ENCODE measurements at regions not wholly inside any gene's neighbourhood (a gene's known extent, or its start where the extent isn't known, plus 50 kb on each side); places are given as distances from the start of the nearest gene placed in this dataset.
"Not testable (repeated sequence)": the region's sequence is repeated elsewhere in the genome, so short reads cannot be mapped to it uniquely, and the experiment has no call there.

DNA sequence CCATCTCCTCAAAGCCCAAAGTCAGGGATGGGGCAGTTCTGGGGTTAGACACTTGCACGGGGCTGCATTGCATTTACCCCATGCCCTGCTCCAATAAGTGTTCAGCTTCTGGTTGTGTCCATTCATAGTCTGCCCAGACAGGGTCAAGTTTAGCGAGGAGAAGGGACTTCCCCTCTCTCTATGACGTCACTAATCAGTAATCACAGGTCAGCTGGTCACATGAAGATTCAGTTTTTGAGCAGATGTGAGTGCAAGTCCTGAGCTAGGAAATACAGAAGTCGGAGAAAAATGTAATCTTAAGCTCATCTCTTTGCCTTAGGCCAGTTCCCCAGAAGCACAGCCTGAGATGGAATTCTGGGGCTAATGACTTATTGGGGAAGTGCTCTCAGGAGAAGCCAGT, 310.1 kb downstream of the TSHZ3 start:
- no peaks in the 10 kb centered on the region for H3K4me1 ChIP-seq (ENCODE audit: insufficient read depth, low read length)
- no peaks in the 10 kb centered on the region for H3K36me3 ChIP-seq (ENCODE audit: insufficient read depth, low read length)
- H3K9ac ChIP-seq (ENCODE audit: low read depth, low read length): no peak overlapping the region
- H3K9me3 ChIP-seq (ENCODE audit: control insufficient read depth, insufficient read depth, low read length): no peaks in the 10 kb centered on the region

DNA sequence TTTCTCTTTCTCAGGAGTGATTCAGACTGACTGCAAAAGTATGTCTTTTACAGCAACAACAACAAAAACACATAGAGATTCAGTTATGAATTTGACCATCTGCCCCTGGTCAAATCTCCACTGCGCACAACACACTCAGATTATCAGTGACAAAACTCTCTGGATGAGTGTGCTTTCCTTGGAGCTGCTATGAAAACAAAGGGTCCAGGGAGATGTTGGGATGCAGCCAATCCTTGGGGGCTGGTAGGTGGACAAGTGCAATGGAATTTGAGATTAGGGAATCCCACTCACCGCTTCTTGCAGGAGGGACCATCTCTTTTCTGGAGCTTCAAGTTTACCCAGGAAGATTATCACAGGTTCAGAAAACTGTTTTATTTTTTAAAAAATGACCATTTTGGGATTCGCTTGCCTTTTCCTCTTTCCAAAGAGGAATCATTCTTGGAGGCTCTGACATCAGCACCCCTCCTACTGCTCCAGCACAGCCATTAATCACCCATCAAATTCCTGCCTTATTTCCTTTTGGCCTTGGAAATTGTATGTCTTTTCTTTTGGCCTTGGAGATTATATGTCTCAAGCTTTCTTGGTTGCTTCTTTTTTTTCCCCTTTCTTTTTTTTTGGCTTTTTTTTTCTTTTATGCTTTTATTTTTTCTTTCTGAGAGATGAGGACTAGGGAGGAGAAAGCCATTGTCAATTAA, 311.8 kb downstream of the TSHZ3 start:
- Histone ChIP-seq H3K9ac (ENCODE audit: low read depth, low read length) (no peak overlapping the region), H3K36me3 (ENCODE audit: insufficient read depth, low read length) (no peaks in the 10 kb centered on the region), H3K9me3 (ENCODE audit: control insufficient read depth, insufficient read depth, low read length) (no peaks in the 10 kb centered on the region), H3K4me1 (ENCODE audit: insufficient read depth, low read length) (no peaks in the 10 kb centered on the region)

DNA sequence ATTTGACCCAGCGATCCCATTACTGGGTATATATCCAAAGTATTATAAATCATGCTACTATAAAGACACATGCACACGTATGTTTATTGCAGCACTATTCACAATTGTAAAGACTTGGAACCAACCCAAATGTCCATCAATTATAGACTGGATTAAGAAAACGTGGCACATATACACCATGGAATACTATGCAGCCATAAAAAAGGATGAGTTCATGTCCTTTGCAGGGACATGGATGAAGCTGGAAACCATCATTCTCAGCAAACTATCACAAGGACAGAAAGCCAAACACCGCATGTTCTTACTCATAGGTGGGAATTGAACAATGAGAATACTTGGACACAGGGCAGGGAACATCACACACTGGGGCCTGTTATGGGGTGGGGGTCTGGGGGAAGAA, 317.8 kb downstream of the TSHZ3 start:
- H3K36me3 ChIP-seq (ENCODE audit: insufficient read depth, low read length); H3K9ac ChIP-seq (ENCODE audit: low read depth, low read length); H3K9me3 ChIP-seq (ENCODE audit: control insufficient read depth, insufficient read depth, low read length); H3K4me1 ChIP-seq (ENCODE audit: insufficient read depth, low read length): not testable (repeated sequence)

DNA sequence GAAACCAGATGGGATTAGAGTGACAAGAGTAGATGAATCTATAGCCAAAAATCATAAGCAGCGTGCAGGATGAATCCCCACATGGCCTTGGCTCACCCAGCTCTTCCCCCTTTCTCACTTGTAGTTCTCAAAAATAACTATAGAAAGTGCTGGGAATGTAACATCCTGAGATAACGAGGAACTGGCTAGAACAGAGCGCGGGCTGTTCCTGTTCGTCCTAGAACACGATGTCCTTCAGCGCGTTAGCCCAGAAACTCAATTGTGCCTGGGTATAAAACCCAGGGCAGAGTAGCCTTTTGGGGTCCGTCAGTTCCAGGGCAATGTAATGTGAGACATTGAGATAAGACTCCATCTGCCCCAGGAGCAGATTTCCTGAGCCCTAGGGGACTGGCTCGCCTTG, 326.2 kb downstream of the TSHZ3 start:
- H3K9ac ChIP-seq (ENCODE audit: low read depth, low read length): no peak overlapping the region
- no peaks in the 10 kb centered on the region for H3K9me3 ChIP-seq (ENCODE audit: control insufficient read depth, insufficient read depth, low read length)
- H3K4me1 ChIP-seq (ENCODE audit: insufficient read depth, low read length): no peaks in the 10 kb centered on the region
- no peaks in the 10 kb centered on the region for H3K36me3 ChIP-seq (ENCODE audit: insufficient read depth, low read length)

DNA sequence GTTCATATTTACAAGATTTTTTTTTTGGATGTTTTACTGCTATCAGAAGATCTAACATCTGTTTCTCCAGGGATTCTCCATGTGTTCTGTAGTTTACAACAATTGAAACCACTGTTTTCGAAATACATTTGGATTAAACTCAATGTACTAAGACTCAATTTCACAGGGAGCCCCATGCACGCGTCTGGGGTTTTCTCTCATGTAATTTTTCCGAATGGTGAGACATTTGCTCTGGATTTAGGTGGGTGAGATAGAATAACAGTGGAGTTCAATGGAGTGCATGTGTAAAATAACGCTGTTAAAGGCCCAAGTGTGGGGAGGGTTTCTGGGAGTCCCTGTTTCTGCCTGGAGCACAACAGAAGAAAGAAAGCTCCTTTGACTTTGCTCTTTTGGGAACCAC, 330.3 kb downstream of the TSHZ3 start:
- H3K9me3 ChIP-seq (ENCODE audit: control insufficient read depth, insufficient read depth, low read length): no peaks in the 10 kb centered on the region
- no peaks in the 10 kb centered on the region for H3K36me3 ChIP-seq (ENCODE audit: insufficient read depth, low read length)
- H3K9ac ChIP-seq (ENCODE audit: low read depth, low read length): no peak overlapping the region
- H3K4me1 ChIP-seq (ENCODE audit: insufficient read depth, low read length): no peaks in the 10 kb centered on the region

DNA sequence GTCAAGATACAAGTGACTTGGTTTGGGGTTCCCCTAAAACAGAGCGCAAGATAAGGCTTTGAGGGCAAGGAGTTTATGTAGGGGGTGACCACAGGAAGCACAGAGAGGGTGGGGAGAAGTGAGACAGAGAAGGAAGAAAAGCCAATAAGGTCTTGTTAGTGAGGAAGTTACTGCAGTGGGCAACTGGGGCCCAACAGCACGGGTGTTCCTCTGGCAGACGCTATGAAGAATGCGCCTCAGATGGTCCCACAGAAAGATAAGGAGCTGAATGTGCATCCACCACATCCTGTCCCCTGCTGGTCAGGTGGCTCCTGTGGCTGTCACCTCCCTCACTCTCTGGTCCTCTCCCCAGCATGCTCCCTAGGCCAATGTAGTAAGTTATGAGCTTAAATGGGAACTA, 333.5 kb downstream of the TSHZ3 start:
- no peak overlapping the region for H3K9ac ChIP-seq (ENCODE audit: low read depth, low read length)
- no peaks in the 10 kb centered on the region for H3K36me3 ChIP-seq (ENCODE audit: insufficient read depth, low read length)
- no peaks in the 10 kb centered on the region for H3K9me3 ChIP-seq (ENCODE audit: control insufficient read depth, insufficient read depth, low read length)
- H3K4me1 ChIP-seq (ENCODE audit: insufficient read depth, low read length): no peaks in the 10 kb centered on the region

DNA sequence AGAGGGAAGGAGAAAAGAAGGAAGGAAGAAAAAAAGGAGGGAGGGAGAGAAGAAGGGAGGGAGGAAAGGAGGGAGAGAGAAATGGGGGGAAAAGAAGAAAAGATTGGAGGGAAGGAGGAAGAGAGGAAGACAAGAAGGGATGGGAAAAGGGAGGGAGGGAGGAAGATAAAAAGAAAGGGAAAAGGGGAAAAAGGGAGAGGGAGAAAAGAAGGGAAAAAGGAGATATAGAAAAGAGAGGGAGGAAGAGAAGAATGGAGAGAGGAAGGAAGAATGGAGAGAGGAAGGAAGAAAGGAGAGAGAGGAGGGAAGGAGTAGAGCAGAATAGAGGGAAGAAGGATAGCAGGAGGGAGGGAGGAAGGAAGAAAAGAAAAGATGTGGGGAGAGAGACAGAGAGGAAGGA, 334.6 kb downstream of the TSHZ3 start:
- Histone ChIP-seq H3K36me3 (ENCODE audit: insufficient read depth, low read length) (no peaks in the 10 kb centered on the region), H3K4me1 (ENCODE audit: insufficient read depth, low read length) (no peaks in the 10 kb centered on the region), H3K9ac (ENCODE audit: low read depth, low read length) (no peak overlapping the region), H3K9me3 (ENCODE audit: control insufficient read depth, insufficient read depth, low read length) (no peaks in the 10 kb centered on the region)

DNA sequence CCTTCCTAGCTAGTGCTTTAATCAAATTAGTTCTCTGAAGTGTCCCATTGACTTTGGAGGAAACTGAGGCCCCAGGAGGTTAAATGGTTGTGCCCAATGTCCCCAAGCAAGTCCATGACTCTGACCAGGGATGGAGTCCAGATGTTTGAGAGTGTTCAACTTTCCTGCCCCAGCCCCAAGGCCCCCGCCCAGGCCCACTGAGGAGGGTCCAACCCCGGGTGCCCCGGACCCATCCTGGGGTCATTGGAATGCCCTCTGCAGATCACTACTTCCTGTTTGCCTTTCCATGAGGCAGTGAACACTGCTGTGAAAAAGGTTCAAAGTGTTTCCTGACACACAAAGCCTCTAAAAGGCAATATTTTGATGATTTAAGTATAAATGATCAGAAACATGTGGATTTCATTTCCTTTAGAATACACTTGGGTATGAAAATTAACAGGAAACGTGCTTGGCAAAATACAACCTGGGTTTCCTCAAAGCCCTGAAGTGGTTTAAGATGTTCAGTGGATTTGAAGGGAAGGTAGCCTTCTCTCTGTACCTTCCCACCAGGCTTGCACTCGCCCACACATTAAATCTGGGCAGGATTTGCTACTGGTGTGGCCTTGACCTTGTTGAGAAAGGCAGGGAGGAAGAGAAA, 335.7 kb downstream of the TSHZ3 start:
- H3K4me1 ChIP-seq (ENCODE audit: insufficient read depth, low read length): no peaks in the 10 kb centered on the region
- H3K9me3 ChIP-seq (ENCODE audit: control insufficient read depth, insufficient read depth, low read length): no peaks in the 10 kb centered on the region
- no peak overlapping the region for H3K9ac ChIP-seq (ENCODE audit: low read depth, low read length)
- no peaks in the 10 kb centered on the region for H3K36me3 ChIP-seq (ENCODE audit: insufficient read depth, low read length)

DNA sequence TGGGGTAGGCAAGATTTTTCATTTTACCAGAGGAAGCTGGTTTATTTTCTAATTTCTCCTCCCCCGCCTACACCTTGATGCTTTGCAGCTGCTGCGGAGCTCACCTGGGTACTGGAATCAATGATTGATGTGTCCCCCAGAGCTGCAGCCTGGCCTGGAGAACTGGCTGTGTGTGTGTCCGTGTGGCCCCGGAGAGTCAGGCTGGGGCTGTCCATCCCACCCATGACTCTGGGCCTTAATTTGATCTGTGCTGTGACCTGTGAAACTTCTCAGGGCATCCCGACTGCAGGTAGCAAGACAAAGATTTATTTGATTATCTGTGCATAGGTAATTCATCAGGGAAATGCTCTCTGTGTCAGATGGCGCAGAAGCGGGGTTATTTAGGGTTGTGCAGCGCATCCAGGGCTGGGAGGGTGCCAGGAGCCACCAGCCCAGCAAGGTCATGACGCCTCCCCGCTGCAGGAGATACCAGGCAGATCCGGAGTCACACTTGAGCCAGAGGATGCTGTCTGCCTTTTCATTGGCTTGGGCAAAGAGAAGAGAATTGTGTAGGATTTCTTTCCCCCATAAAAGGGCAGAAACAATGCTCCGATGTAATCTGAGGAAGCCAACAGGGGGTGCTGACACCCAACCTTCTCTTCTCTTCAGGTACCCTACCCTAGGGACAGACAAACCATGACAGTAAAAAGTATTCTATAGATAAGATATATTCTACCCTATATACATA, 346.6 kb downstream of the TSHZ3 start:
- Histone ChIP-seq H3K4me1 (ENCODE audit: insufficient read depth, low read length) (no peaks in the 10 kb centered on the region), H3K9me3 (ENCODE audit: control insufficient read depth, insufficient read depth, low read length) (no peaks in the 10 kb centered on the region), H3K9ac (ENCODE audit: low read depth, low read length) (no peak overlapping the region), H3K36me3 (ENCODE audit: insufficient read depth, low read length) (no peaks in the 10 kb centered on the region)

DNA sequence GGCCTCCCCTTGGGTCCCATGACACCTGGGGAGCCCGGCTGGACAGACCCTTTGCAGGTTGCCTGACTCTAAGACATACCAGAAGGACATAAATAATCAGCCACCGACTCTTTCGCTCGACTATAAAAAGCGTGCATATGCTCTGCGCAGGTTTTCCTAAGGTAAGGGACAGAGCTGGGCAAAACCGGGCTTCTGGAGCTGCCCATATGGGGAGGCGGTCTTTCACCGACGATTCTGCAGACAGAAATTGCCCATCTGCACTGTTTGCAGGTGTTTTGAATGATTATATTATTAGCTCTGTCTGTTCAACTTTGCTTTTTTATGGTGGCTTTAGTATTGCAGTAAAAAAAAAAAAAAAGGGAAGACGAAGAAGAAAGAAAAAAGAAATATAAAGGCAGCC, 347.2 kb downstream of the TSHZ3 start:
- Histone ChIP-seq H3K9me3 (ENCODE audit: control insufficient read depth, insufficient read depth, low read length) (no peaks in the 10 kb centered on the region), H3K9ac (ENCODE audit: low read depth, low read length) (no peak overlapping the region), H3K4me1 (ENCODE audit: insufficient read depth, low read length) (no peaks in the 10 kb centered on the region), H3K36me3 (ENCODE audit: insufficient read depth, low read length) (no peaks in the 10 kb centered on the region)

DNA sequence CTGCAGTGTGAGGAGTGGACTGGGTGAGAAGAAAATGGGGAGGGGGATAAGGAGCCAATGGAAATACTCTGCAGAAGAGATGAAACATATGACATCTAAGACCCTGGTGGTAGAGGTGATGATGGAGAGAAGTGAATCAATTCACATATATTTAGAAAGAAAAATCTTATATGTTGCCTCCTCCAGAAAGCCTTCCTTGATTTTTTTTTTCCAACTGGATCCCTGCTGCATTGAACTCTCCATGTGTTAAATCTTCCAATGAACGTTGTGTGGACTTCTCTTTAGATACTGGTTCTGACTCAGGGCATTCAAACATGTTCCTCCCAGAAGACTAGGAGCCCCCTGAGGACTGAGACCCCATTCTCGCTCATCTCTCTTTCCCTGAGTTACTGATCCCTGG, 348.3 kb downstream of the TSHZ3 start:
- Histone ChIP-seq H3K36me3 (ENCODE audit: insufficient read depth, low read length) (no peaks in the 10 kb centered on the region), H3K9ac (ENCODE audit: low read depth, low read length) (no peak overlapping the region)

DNA sequence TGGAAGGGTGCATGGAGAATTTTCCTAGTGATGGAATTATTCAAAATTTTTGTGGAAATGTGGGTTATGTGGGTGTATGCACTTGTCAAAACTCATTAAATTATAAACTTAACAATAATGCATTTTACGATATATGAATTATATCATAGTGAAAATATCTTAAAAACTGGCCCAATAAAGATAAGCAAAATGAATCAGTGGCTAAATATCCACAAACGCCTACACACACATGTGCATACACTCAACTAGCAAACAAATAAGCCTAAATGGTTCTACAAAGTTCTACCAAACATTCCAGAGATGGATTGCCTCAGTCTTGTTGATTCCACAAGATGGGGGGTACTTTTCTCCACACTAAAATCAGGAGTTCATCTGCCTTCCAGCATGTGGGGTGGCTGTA, 349.5 kb downstream of the TSHZ3 start:
- Histone ChIP-seq H3K4me1 (ENCODE audit: insufficient read depth, low read length) (no peaks in the 10 kb centered on the region), H3K36me3 (ENCODE audit: insufficient read depth, low read length) (no peaks in the 10 kb centered on the region), H3K9me3 (ENCODE audit: control insufficient read depth, insufficient read depth, low read length) (no peaks in the 10 kb centered on the region), H3K9ac (ENCODE audit: low read depth, low read length) (no peak overlapping the region)

More for the DNA sequence above, 348.3 kb downstream of the TSHZ3 start:
- Histone ChIP-seq H3K4me1 (ENCODE audit: insufficient read depth, low read length) (no peaks in the 10 kb centered on the region), H3K9me3 (ENCODE audit: control insufficient read depth, insufficient read depth, low read length) (no peaks in the 10 kb centered on the region)

DNA sequence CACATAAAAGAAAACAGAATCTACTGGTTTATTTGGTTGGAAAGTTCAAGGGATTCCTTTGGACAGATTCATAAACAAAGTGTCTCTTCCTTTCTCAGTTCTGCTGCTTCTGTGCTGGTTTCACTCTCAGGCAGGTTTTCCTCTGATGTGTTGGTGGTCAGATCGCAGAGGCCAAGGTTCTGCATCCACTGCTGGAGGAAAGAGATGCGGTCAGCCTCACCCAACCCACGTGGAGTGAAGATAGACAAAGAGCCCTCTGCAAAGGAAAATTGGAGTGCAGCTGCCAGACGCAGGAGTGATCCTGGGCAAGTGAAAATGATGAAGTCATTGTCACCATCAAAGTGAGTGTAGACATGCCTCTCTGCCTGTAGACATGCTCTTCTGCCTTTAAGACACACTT, 352.0 kb downstream of the TSHZ3 start:
- H3K9me3 ChIP-seq (ENCODE audit: control insufficient read depth, insufficient read depth, low read length): no peaks in the 10 kb centered on the region
- H3K9ac ChIP-seq (ENCODE audit: low read depth, low read length): no peak overlapping the region

DNA sequence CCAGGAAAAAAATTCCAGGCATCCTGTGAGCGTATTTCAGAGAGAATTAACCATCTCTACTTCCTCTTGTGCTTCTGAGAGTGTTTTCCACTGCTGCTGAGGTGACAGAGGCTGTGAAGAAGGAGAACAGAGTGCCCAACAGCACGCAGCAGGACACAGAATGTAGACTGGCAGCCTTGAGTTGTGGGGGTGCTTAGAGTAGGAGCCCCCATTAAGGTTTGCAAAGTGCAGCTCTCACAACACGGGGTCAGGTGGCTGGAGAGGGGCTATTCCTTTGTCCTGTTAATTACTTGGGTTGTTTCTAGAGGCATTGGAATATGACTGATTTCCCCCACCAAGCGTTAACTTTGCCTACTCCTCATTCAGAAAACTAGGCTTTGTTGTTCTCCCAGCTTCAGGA, 370.6 kb downstream of the TSHZ3 start:
- Histone ChIP-seq H3K9me3 (ENCODE audit: control insufficient read depth, insufficient read depth, low read length) (peaks cover 8% of the 10 kb centered on the region; the same call in 1 of the 2 replicates), H3K4me1 (ENCODE audit: insufficient read depth, low read length) (no peaks in the 10 kb centered on the region), H3K9ac (ENCODE audit: low read depth, low read length) (no peak overlapping the region), H3K36me3 (ENCODE audit: insufficient read depth, low read length) (no peaks in the 10 kb centered on the region)

More for the DNA sequence above, 352.0 kb downstream of the TSHZ3 start:
- Histone ChIP-seq H3K4me1 (ENCODE audit: insufficient read depth, low read length) (no peaks in the 10 kb centered on the region), H3K36me3 (ENCODE audit: insufficient read depth, low read length) (no peaks in the 10 kb centered on the region)

DNA sequence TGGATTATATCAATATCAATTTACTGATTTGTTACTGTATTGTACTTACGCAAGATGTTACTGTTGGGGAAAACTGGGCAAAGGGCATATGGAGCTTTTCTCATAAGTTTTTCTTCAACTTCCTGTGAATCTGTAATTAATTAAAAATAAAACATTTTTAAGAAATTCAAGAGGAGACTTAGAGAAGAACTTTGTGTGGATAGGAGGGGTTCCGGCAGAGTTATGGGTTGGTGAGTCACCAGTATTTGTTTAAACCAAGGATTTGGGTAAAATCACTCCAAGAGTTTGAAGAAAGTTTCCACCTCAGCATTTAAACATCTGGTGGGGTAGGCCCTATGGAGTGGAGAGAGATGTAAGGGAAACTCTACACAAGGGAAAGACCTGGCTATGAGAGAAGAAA, 379.6 kb downstream of the TSHZ3 start:
- no peak overlapping the region for H3K9ac ChIP-seq (ENCODE audit: low read depth, low read length)
- H3K4me1 ChIP-seq (ENCODE audit: insufficient read depth, low read length): no peaks in the 10 kb centered on the region
- H3K36me3 ChIP-seq (ENCODE audit: insufficient read depth, low read length): no peaks in the 10 kb centered on the region
- no peaks in the 10 kb centered on the region for H3K9me3 ChIP-seq (ENCODE audit: control insufficient read depth, insufficient read depth, low read length)

Measured in ES-I3 (cell line).